ENCODE measurements at regions not wholly inside any gene's neighbourhood (a gene's known extent, or its start where the extent isn't known, plus 50 kb on each side); places are given as distances from the start of the nearest gene placed in this dataset.

DNA sequence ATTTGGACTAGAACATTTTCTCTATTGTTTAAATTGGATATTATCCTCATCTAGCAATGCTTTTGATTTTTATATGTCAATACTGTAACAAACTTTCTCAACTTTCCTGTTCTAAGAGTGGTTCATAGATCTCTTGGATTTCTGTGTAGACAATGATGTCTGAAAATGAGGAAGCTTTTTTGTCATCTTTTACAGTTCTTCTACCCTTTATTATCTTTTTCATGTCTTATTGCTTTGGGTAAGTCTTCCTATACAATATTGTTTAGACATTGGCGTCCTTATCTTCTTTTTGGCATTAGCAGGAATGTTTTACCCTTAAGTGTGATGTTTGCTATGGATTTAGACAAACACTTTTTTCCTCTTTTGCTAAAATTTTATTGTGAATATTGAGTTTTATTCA lies 91.5 kb upstream of the MTHFD1L start:
- TF ChIP-seq EP300 (IDR thresholded peaks at IDR 0.05) (no peak), POLR2A (IDR thresholded peaks at IDR 0.05) (no peak)
- TF ChIP-seq, protein P1, sequence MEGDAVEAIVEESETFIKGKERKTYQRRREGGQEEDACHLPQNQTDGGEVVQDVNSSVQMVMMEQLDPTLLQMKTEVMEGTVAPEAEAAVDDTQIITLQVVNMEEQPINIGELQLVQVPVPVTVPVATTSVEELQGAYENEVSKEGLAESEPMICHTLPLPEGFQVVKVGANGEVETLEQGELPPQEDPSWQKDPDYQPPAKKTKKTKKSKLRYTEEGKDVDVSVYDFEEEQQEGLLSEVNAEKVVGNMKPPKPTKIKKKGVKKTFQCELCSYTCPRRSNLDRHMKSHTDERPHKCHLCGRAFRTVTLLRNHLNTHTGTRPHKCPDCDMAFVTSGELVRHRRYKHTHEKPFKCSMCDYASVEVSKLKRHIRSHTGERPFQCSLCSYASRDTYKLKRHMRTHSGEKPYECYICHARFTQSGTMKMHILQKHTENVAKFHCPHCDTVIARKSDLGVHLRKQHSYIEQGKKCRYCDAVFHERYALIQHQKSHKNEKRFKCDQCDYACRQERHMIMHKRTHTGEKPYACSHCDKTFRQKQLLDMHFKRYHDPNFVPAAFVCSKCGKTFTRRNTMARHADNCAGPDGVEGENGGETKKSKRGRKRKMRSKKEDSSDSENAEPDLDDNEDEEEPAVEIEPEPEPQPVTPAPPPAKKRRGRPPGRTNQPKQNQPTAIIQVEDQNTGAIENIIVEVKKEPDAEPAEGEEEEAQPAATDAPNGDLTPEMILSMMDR (IDR thresholded peaks at IDR 0.05): no peak
